H1 (cell line): ENCODE measurements at regions not wholly inside any gene's neighbourhood (a gene's known extent, or its start where the extent isn't known, plus 50 kb on each side); places are given as distances from the start of the nearest gene placed in this dataset.

Experiments
- CTCF ChIA-PET: fragments of 300-600 bp; sonication (Branson Sonifier 250); formaldehyde crosslinking; loops from one replicate; lab custom pipeline; 2021; ENCODE audit not compliant: partially characterized antibody; lab: Charles Lee
- POLR2A ChIA-PET: fragments of 300-600 bp; sonication (Branson Sonifier 250); formaldehyde crosslinking; loops from one replicate; lab custom pipeline; 2021; ENCODE audit warnings: inconsistent platforms; ENCODE audit not compliant: partially characterized antibody; lab: Charles Lee
- DNase-seq, 2 experiments: peaks; one replicate each; pipeline versions ENCODE4 v3.0.0 to v3.0.0-alpha.2; 2010 to 2022; ENCODE audit warnings: low spot score in 2 of 2, low read depth in 1 of 2, mixed read lengths in 1 of 2
- FAIRE-seq: peaks from 2 replicates; lab custom pipeline; 2011; peaks lifted over from hg19 to GRCh38; lab: Jason Lieb, UNC
- H2AFZ ChIP-seq: 2 replicates; pipeline ENCODE4 v1.8.1; 2012; ENCODE audit warnings: low read length, inconsistent platforms
- H2AK5ac ChIP-seq: 2 replicates; pipeline ENCODE4 v1.6.1; 2013; ENCODE audit warnings: low read depth, low read length
- H2BK120ac ChIP-seq: replicated peaks from 2 replicates; pipeline ENCODE3; 2013; ENCODE audit warnings: low read depth, low read length, inconsistent platforms
- H2BK12ac ChIP-seq: 2 replicates; pipeline ENCODE4 v1.6.1; 2013; ENCODE audit warnings: low read depth, low read length
- H2BK15ac ChIP-seq: 2 replicates; pipeline ENCODE4 v1.6.1; 2013; ENCODE audit warnings: low read length
- H2BK20ac ChIP-seq: 2 replicates; pipeline ENCODE4 v1.6.1; 2013; ENCODE audit warnings: low read length
- H2BK5ac ChIP-seq: 2 replicates; pipeline ENCODE4 v1.6.1; 2013; ENCODE audit warnings: low read depth, low read length
- H3K14ac ChIP-seq: 2 replicates; pipeline ENCODE4 v1.6.1; 2013; ENCODE audit warnings: inconsistent platforms; ENCODE audit not compliant: insufficient read length
- H3K18ac ChIP-seq: 2 replicates; pipeline ENCODE4 v1.6.1; 2013; ENCODE audit warnings: low read length; ENCODE audit errors: extremely low read depth
- H3K23ac ChIP-seq: 2 replicates; pipeline ENCODE4 v1.6.1; 2013; ENCODE audit warnings: inconsistent platforms; ENCODE audit not compliant: insufficient read length
- H3K23me2 ChIP-seq: 2 replicates; pipeline ENCODE4 v1.6.1; 2013; ENCODE audit warnings: low read depth, low read length
- H3K27ac ChIP-seq: 2 replicates; pipeline ENCODE4 v1.6.1; 2011; ENCODE audit warnings: low read depth, low read length, inconsistent platforms
- H3K27me3 ChIP-seq, 4 experiments: replicated peaks in 1 of 4; 1 replicate in 1 of 4; 2 replicates in 3 of 4; pipeline versions ENCODE4 v1.6.1 to v1.8.1; 2011 to 2013; ENCODE audit warnings: low read length in 3 of 4, mild to moderate bottlenecking in 3 of 4, inconsistent platforms in 2 of 4, mixed read lengths in 2 of 4, moderate library complexity in 1 of 4; ENCODE audit not compliant: control insufficient read depth in 3 of 4, insufficient read depth in 3 of 4; ENCODE audit errors: extremely low read depth in 1 of 4
- H3K36me3 ChIP-seq, 4 experiments: 2 replicates each; pipeline versions ENCODE4 v1.6.1 to v1.8.1; 2011 to 2013; ENCODE audit warnings: mild to moderate bottlenecking in 4 of 4, low read length in 3 of 4, moderate library complexity in 2 of 4, control low read depth in 1 of 4, inconsistent platforms in 1 of 4; ENCODE audit not compliant: insufficient read depth in 4 of 4, control insufficient read depth in 2 of 4
- H3K4ac ChIP-seq: replicated peaks from 2 replicates; pipeline ENCODE3; 2013; ENCODE audit warnings: low read length, low read depth, mixed read lengths, inconsistent platforms; ENCODE audit not compliant: insufficient read length
- H3K4me1 ChIP-seq, 4 experiments: replicated peaks in 1 of 4; 1 replicate in 1 of 4; 2 replicates in 3 of 4; pipeline versions ENCODE4 v1.6.1 to v1.8.1; 2011 to 2013; ENCODE audit warnings: low read length in 3 of 4, inconsistent platforms in 2 of 4, mixed read lengths in 1 of 4; ENCODE audit not compliant: insufficient read depth in 4 of 4, control insufficient read depth in 3 of 4
- H3K4me2 ChIP-seq, 2 experiments: 2 replicates each; pipeline versions ENCODE4 v1.6.1 to v1.8.1; 2011 to 2013; ENCODE audit warnings: low read depth in 2 of 2, low read length in 2 of 2, control low read depth in 1 of 2, inconsistent platforms in 1 of 2, mild to moderate bottlenecking in 1 of 2; ENCODE audit not compliant: insufficient read depth in 1 of 2
- H3K4me3 ChIP-seq, 4 experiments: fragments of 200-600, 300-600 bp in 1 of 4; sonication (generic), shearing (Covaris generic), sonication (Bioruptor Twin) in 1 of 4; 2 replicates each; pipeline versions ENCODE4 v1.5.1 to v1.8.1; 2011 to 2016; ENCODE audit warnings: low read length in 4 of 4, low read depth in 3 of 4, control low read depth in 2 of 4, inconsistent platforms in 2 of 4, mild to moderate bottlenecking in 2 of 4, mixed read lengths in 1 of 4, moderate library complexity in 1 of 4; ENCODE audit not compliant: insufficient read depth in 2 of 4; ENCODE audit errors: extremely low read depth in 1 of 4
- H3K56ac ChIP-seq: replicated peaks from 2 replicates; pipeline ENCODE3; 2013; ENCODE audit warnings: low read depth, mild to moderate bottlenecking, mixed read lengths, low read length, inconsistent platforms; ENCODE audit not compliant: insufficient read length
- H3K79me1 ChIP-seq: 2 replicates; pipeline ENCODE4 v1.6.1; 2013; ENCODE audit warnings: low read depth, low read length, control low read depth
- H3K79me2 ChIP-seq, 2 experiments: 2 replicates each; pipeline versions ENCODE4 v1.6.1 to v1.8.1; 2012 to 2013; ENCODE audit warnings: low read length in 2 of 2, mild to moderate bottlenecking in 2 of 2, inconsistent platforms in 1 of 2; ENCODE audit not compliant: insufficient read depth in 2 of 2, control insufficient read depth in 1 of 2
- H3K9ac ChIP-seq, 4 experiments: replicated peaks in 1 of 4; 1 replicate in 1 of 4; 2 replicates in 3 of 4; pipeline versions ENCODE4 v1.6.1 to v1.8.1; 2011 to 2013; ENCODE audit warnings: low read depth in 3 of 4, low read length in 3 of 4, control low read depth in 2 of 4, mild to moderate bottlenecking in 2 of 4, moderate library complexity in 2 of 4, inconsistent platforms in 1 of 4; ENCODE audit errors: extremely low read depth in 1 of 4
- H3K9me3 ChIP-seq, 2 experiments: 2 replicates each; pipeline versions ENCODE4 v1.6.1 to v1.8.1; 2012 to 2013; ENCODE audit warnings: mild to moderate bottlenecking in 2 of 2, moderate library complexity in 2 of 2, control low read depth in 1 of 2, inconsistent platforms in 1 of 2, low read depth in 1 of 2, low read length in 1 of 2, mixed read lengths in 1 of 2; ENCODE audit not compliant: insufficient read depth in 2 of 2
- H4K20me1 ChIP-seq, 2 experiments: replicated peaks in 1 of 2; 2 replicates each; pipeline versions ENCODE3 to v1.8.1; 2011 to 2013; ENCODE audit warnings: inconsistent platforms in 2 of 2, low read length in 2 of 2, mild to moderate bottlenecking in 1 of 2; ENCODE audit not compliant: insufficient read depth in 2 of 2, control insufficient read depth in 1 of 2
- H4K5ac ChIP-seq: 2 replicates; pipeline ENCODE4 v1.6.1; 2013; ENCODE audit warnings: low read length, low read depth, mixed read lengths, inconsistent platforms; ENCODE audit not compliant: insufficient read length
- H4K8ac ChIP-seq: 2 replicates; pipeline ENCODE4 v1.8.0; 2013; ENCODE audit warnings: mild to moderate bottlenecking, moderate library complexity, low read length, inconsistent platforms; ENCODE audit not compliant: insufficient read depth; ENCODE audit errors: extremely low read depth
- H4K91ac ChIP-seq: replicated peaks from 2 replicates; pipeline ENCODE3; 2013; ENCODE audit warnings: low read length, mixed read lengths, inconsistent platforms; ENCODE audit not compliant: insufficient read length
- CEBPB ChIP-seq: IDR thresholded peaks from 2 replicates; pipeline ENCODE4 v1.6.1; 2012; ENCODE audit warnings: low read depth, low read length
- EP300 ChIP-seq, 2 experiments: IDR thresholded peaks; 1 replicate in 1 of 2; 2 replicates in 1 of 2; pipeline ENCODE4 v1.6.1; 2011 to 2012; ENCODE audit warnings: low read depth in 2 of 2, low read length in 2 of 2, mild to moderate bottlenecking in 2 of 2, borderline replicate concordance in 1 of 2, inconsistent platforms in 1 of 2, moderate library complexity in 1 of 2
- NANOG ChIP-seq: IDR thresholded peaks from 2 replicates; pipeline ENCODE4 v1.6.1; 2011; ENCODE audit warnings: low read length, low read depth, mild to moderate bottlenecking, inconsistent platforms; ENCODE audit not compliant: insufficient read depth, poor library complexity, severe bottlenecking
- NRF1 ChIP-seq: IDR thresholded peaks from 2 replicates; pipeline ENCODE4 v1.6.1; 2011; ENCODE audit warnings: mild to moderate bottlenecking, low read depth, low read length, improper control_type of control experiment
- WGBS, 2 experiments: shearing (Covaris generic) in 1 of 2; methylation state at CpG; one replicate each; pipeline versions ENCODE4 v1.1.6 to v1.1.7; 2013 to 2015; ENCODE audit warnings: low lambda C conversion rate in 2 of 2, mixed read lengths in 2 of 2, inconsistent platforms in 1 of 2, low coverage in 1 of 2, missing lambda C conversion rate in 1 of 2; ENCODE audit not compliant: insufficient replicate concordance in 2 of 2, insufficient coverage in 1 of 2, insufficient read length in 1 of 2; ENCODE audit errors: extremely low coverage in 1 of 2, missing lambda C conversion rate in 1 of 2; 5-methylcytosine and 5-hydroxymethylcytosine counted together

DNA sequence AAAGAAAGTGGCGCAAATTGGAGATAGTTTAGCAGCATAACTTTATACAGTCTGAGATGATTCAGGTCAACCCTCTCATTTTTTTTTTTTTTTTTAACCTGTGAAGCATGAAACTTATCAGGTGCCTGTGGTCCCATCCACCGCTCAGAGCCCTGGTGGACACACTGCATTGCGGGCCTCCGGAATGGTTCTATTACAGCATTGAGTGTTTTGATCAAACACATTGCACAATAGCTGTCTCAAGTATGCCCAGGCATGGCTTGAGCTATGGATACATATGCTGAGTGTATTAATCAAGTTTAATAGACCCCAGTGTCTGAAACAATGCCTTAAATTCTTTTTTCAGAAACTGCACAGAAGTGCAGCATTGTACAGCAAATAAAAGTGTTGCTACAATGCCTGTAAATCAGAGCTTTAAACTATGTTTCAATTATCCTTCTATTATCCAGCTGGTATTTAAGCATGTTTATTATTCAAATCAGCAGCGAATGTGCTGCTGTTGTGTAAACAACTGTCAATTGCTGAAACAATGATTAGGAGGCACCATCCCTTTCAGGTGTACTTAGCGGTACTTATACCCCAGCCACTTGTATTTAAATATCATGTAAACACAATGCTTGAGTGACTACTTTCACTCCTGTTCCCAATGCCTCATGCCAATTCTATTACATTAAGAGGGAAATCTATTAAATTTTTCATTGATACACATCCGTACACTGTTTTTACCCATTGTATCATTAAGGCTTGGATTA lies 456.6 kb downstream of the RPS6KC1 start:
- H3K23ac ChIP-seq = no peak overlapping the region
- no peak overlapping the region for H4K8ac ChIP-seq
- peak overlapping the region in 1 of 4 experiments; percentile 14; a peak in 1 of 8 replicates for H3K4me3 ChIP-seq
- no peak overlapping the region for H3K18ac ChIP-seq
- FAIRE-seq (no peak), DNase-seq (peak in 1 of 2 experiments; percentile 13)
- no peak overlapping the region for H3K56ac ChIP-seq
- H3K4me2 ChIP-seq = 0 out of 4 replicates have a peak overlapping the region, but pooled peaks have one; percentile 2 to 6
- no peak overlapping the region for H3K9ac ChIP-seq
- TF ChIP-seq CEBPB (peak; percentile 42; the same call in 1 of the 2 replicates), EP300 (IDR thresholded peaks at IDR 0.05; ENCODE audit: borderline replicate concordance in 1 of 2, low read depth in 2 of 2, low read length in 2 of 2) (0 out of 3 replicates have a peak, but pooled peaks of 1 of the 2 experiments have one; percentile 27), NRF1 (no peak), NANOG (peak; percentile 97)
- no peak overlapping the region for H2AK5ac ChIP-seq
- H2BK20ac ChIP-seq = no peak overlapping the region
- no peaks in the 10 kb centered on the region for H3K23me2 ChIP-seq
- H3K79me2 ChIP-seq = no peaks in the 10 kb centered on the region
- H2BK15ac ChIP-seq = no peak overlapping the region
- H4K20me1 ChIP-seq = no peaks in the 10 kb centered on the region
- H4K5ac ChIP-seq = no peak overlapping the region
- peaks cover 0 to 13% (median 4%) of the 10 kb centered on the region in 4 experiments; a peak in 3 of 7 replicates for H3K4me1 ChIP-seq
- H4K91ac ChIP-seq = peak overlapping the region; percentile 11
- peaks cover 0 to 1% (median 0%) of the 10 kb centered on the region in 4 experiments; a peak in 1 of 7 replicates for H3K27me3 ChIP-seq
- no peaks in the 10 kb centered on the region for H3K36me3 ChIP-seq
- no peak overlapping the region for H3K27ac ChIP-seq
- POLR2A ChIA-PET = no interaction called here
- H3K14ac ChIP-seq = no peak overlapping the region
- peaks cover 0 to 3% of the 10 kb centered on the region in 2 experiments; a peak in 1 of 4 replicates for H3K9me3 ChIP-seq
- H2BK120ac ChIP-seq = no peak overlapping the region
- no peak overlapping the region for H2BK5ac ChIP-seq
- no peak overlapping the region for H3K4ac ChIP-seq
- no peak overlapping the region for H2BK12ac ChIP-seq
- CTCF ChIA-PET = interaction anchor here (1.1 kb wide), 1 partner anchor 80 kb away, joined by 3 read pairs; no protein-coding TSS in a partner anchor
- 76% methylated on average over 7 of the region's 7 CpGs; no CpG with 5 or more reads in 1 of the 2 experiments for WGBS, 2 experiments
- H2AFZ ChIP-seq = no peak overlapping the region
- no peaks in the 10 kb centered on the region for H3K79me1 ChIP-seq
